ENCODE measurements at regions not wholly inside any gene's neighbourhood (a gene's known extent, or its start where the extent isn't known, plus 50 kb on each side); places are given as distances from the start of the nearest gene placed in this dataset.

- no peaks in the 10 kb centered on the region for H3K9me3 ChIP-seq
- no peaks in the 10 kb centered on the region for H3K4me1 ChIP-seq (replicated peaks)
- no peak overlapping the region for H3K4me3 ChIP-seq
- no peaks in the 10 kb centered on the region for H3K27me3 ChIP-seq (replicated peaks; ENCODE audit: insufficient read depth)
- no peak for DNase-seq (ENCODE audit: low spot score)
- H3K36me3 ChIP-seq: no peaks in the 10 kb centered on the region
- H3K27ac ChIP-seq: no peak overlapping the region
- intact Hi-C loops (cut with DNase I): no loop called here
- 100% methylated on average over 1 of the region's 1 CpG for WGBS
- TF ChIP-seq POLR2AphosphoS5 (IDR thresholded peaks at IDR 0.05) (no peak), CTCF (IDR thresholded peaks at IDR 0.05) (no peak), POLR2A (IDR thresholded peaks at IDR 0.05) (no peak)
Measured at GRCh38 chr5:23318166-23318565, 189.2 kb upstream of the PRDM9 start.

- no peaks in the 10 kb centered on the region for H3K27me3 ChIP-seq (replicated peaks; ENCODE audit: insufficient read depth)
- intact Hi-C loops (cut with DNase I): no loop called here
- WGBS: 24% methylated on average over 1 of the region's 1 CpG
- no peak for TF ChIP-seq POLR2AphosphoS5 (IDR thresholded peaks at IDR 0.05)
- TF ChIP-seq CTCF (IDR thresholded peaks at IDR 0.05): no peak
- no peaks in the 10 kb centered on the region for H3K9me3 ChIP-seq
- H3K4me1 ChIP-seq (replicated peaks): no peaks in the 10 kb centered on the region
- H3K27ac ChIP-seq: no peak overlapping the region
- DNase-seq (ENCODE audit: low spot score): no peak
- H3K4me3 ChIP-seq: no peak overlapping the region
- no peaks in the 10 kb centered on the region for H3K36me3 ChIP-seq
Measured at GRCh38 chr5:23316060-23316591, 191.3 kb upstream of the PRDM9 start.

- no peak overlapping the region for H3K4me3 ChIP-seq
- H3K4me1 ChIP-seq (replicated peaks): no peaks in the 10 kb centered on the region
- no peaks in the 10 kb centered on the region for H3K9me3 ChIP-seq
- no peaks in the 10 kb centered on the region for H3K27me3 ChIP-seq (replicated peaks; ENCODE audit: insufficient read depth)
- no peak overlapping the region for H3K27ac ChIP-seq
- 87% methylated on average over 3 of the region's 3 CpGs for WGBS
- no peaks in the 10 kb centered on the region for H3K36me3 ChIP-seq
- DNase-seq (ENCODE audit: low spot score): no peak
- TF ChIP-seq POLR2A (IDR thresholded peaks at IDR 0.05) (no peak), POLR2AphosphoS5 (IDR thresholded peaks at IDR 0.05) (no peak), CTCF (IDR thresholded peaks at IDR 0.05) (no peak)
- intact Hi-C loops (cut with DNase I): no loop called here
Measured at GRCh38 chr5:23314827-23315226, 192.6 kb upstream of the PRDM9 start.

- no peak overlapping the region for H3K27ac ChIP-seq
- TF ChIP-seq POLR2A (IDR thresholded peaks at IDR 0.05) (no peak), POLR2AphosphoS5 (IDR thresholded peaks at IDR 0.05) (no peak), CTCF (IDR thresholded peaks at IDR 0.05) (no peak)
- no peaks in the 10 kb centered on the region for H3K36me3 ChIP-seq
- intact Hi-C loops (cut with DNase I): no loop called here
- H3K9me3 ChIP-seq: no peaks in the 10 kb centered on the region
- H3K4me3 ChIP-seq: no peak overlapping the region
- H3K27me3 ChIP-seq (replicated peaks; ENCODE audit: insufficient read depth): no peaks in the 10 kb centered on the region
- DNase-seq (ENCODE audit: low spot score): no peak
- WGBS: 95% methylated on average over 13 of the region's 13 CpGs
- no peaks in the 10 kb centered on the region for H3K4me1 ChIP-seq (replicated peaks)
Measured at GRCh38 chr5:23305055-23305454, 202.4 kb upstream of the PRDM9 start.

GRCh38 chr5:23303836-23304235 is 203.6 kb upstream of the PRDM9 start:
- Histone ChIP-seq H3K27ac (no peak overlapping the region), H3K36me3 (no peaks in the 10 kb centered on the region), H3K9me3 (no peaks in the 10 kb centered on the region), H3K27me3 (replicated peaks; ENCODE audit: insufficient read depth) (no peaks in the 10 kb centered on the region), H3K4me3 (no peak overlapping the region), H3K4me1 (replicated peaks) (no peaks in the 10 kb centered on the region)
- WGBS: 92% methylated on average over 18 of the region's 18 CpGs
- intact Hi-C loops (cut with DNase I): no loop called here
- TF ChIP-seq CTCF (IDR thresholded peaks at IDR 0.05): no peak
- TF ChIP-seq POLR2AphosphoS5 (IDR thresholded peaks at IDR 0.05): no peak
- TF ChIP-seq POLR2A (IDR thresholded peaks at IDR 0.05): no peak
- DNase-seq (ENCODE audit: low spot score): no peak

Data from prostate gland (tissue), 2 donors.